DOHH2 (cell line): ENCODE measurements at regions not wholly inside any gene's neighbourhood (a gene's known extent, or its start where the extent isn't known, plus 50 kb on each side); places are given as distances from the start of the nearest gene placed in this dataset.

Experiments used
- H3F3A ChIP-seq: fragments of 200-600 bp; sonication (generic), shearing (Covaris generic); 2 replicates; pipeline ENCODE4 v1.6.0; 2016; ENCODE audit warnings: antibody characterized with exemption, mild to moderate bottlenecking; ENCODE audit not compliant: control insufficient read depth, insufficient read depth
- H3K27ac ChIP-seq: fragments of 200-600 bp; sonication (generic); 2 replicates; pipeline ENCODE4 v1.5.1; 2014; ENCODE audit warnings: low read depth, mild to moderate bottlenecking, low read length, moderate library complexity
- H3K27me3 ChIP-seq: fragments of 200-600 bp; sonication (generic); 2 replicates; pipeline ENCODE4 v1.6.1; 2014; ENCODE audit warnings: mild to moderate bottlenecking, low read length, mixed read lengths; ENCODE audit not compliant: control insufficient read depth
- H3K36me3 ChIP-seq: fragments of 200-600 bp; sonication (generic); 2 replicates; pipeline ENCODE4 v1.6.1; 2014; ENCODE audit warnings: mild to moderate bottlenecking, low read length, moderate library complexity, mixed read lengths; ENCODE audit not compliant: control insufficient read depth
- H3K4me1 ChIP-seq: fragments of 200-600 bp; sonication (generic); 2 replicates; pipeline ENCODE4 v1.6.1; 2014; ENCODE audit warnings: mild to moderate bottlenecking, low read length, mixed read lengths; ENCODE audit not compliant: control insufficient read depth
- H3K4me2 ChIP-seq: fragments of 200-600 bp; sonication (generic); 2 replicates; pipeline ENCODE4 v1.6.0; 2014; ENCODE audit warnings: mild to moderate bottlenecking, low read length, moderate library complexity
- H3K4me3 ChIP-seq: fragments of 200-600 bp; sonication (generic); 2 replicates; pipeline ENCODE4 v1.5.1; 2014; ENCODE audit warnings: mild to moderate bottlenecking, low read length, mixed read lengths
- H3K79me2 ChIP-seq: fragments of 200-600 bp; sonication (generic); 2 replicates; pipeline ENCODE4 v1.6.1; 2014; ENCODE audit warnings: mild to moderate bottlenecking, low read length, mixed read lengths; ENCODE audit not compliant: control insufficient read depth
- H3K9me2 ChIP-seq: fragments of 200-600 bp; sonication (generic); replicated peaks from 2 replicates; pipeline ENCODE4 v1.6.1; 2014; ENCODE audit warnings: mild to moderate bottlenecking, low read length, mixed read lengths; ENCODE audit not compliant: control insufficient read depth
- H3K9me3 ChIP-seq: fragments of 200-600 bp; sonication (generic); 2 replicates; pipeline ENCODE4 v1.6.1; 2014; ENCODE audit warnings: antibody characterized with exemption, low read length, mixed read lengths; ENCODE audit not compliant: control insufficient read depth, insufficient read depth
- H4K20me1 ChIP-seq: fragments of 200-600 bp; sonication (generic); 2 replicates; pipeline ENCODE4 v1.6.0; 2014; ENCODE audit warnings: low read depth, mild to moderate bottlenecking, antibody characterized with exemption, low read length, moderate library complexity; ENCODE audit not compliant: control insufficient read depth, insufficient read depth
- EZH2phosphoT487 ChIP-seq: fragments of 200-600 bp; sonication (generic); IDR thresholded peaks from 2 replicates; pipeline ENCODE4 v1.6.1; 2017; ENCODE audit warnings: borderline replicate concordance, mild to moderate bottlenecking, antibody characterized with exemption, low read length, moderate library complexity, mixed read lengths
- TF ChIP-seq, protein P1 (sequence below): fragments of 200-600 bp; sonication (generic); IDR thresholded peaks from one replicate; pipeline ENCODE4 v1.5.1; 2014; ENCODE audit warnings: antibody characterized with exemption, mild to moderate bottlenecking, low read depth, low read length; ENCODE audit not compliant: poor library complexity, severe bottlenecking

DNA sequence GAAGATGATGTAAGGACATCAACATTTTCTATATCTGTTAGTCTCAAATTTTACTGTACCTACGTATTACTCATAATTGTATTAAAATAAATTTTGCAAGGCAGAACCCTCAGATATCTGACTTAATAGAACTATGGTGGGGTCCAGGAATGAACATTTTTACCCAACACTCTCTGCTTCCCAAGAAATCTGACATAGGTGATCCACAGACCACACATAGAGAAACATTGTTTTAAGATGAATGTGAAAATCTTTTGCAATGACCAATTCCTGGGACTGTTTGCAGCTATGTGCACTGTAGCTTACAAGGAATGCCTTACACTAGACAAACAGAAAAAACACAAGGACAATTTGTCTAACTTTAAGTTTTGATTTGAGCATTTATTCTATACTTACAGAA is 645.6 kb upstream of the ADGRL2 start:
- no peak overlapping the region for H3K4me3 ChIP-seq
- H3K9me2 ChIP-seq: no peaks in the 10 kb centered on the region
- H3K9me3 ChIP-seq: no peaks in the 10 kb centered on the region
- no peaks in the 10 kb centered on the region for H3F3A ChIP-seq
- H4K20me1 ChIP-seq: no peaks in the 10 kb centered on the region
- H3K4me1 ChIP-seq: no peaks in the 10 kb centered on the region
- no peaks in the 10 kb centered on the region for H3K36me3 ChIP-seq
- no peaks in the 10 kb centered on the region for H3K27me3 ChIP-seq
- H3K4me2 ChIP-seq: no peak overlapping the region
- no peaks in the 10 kb centered on the region for H3K79me2 ChIP-seq
- no peak for TF ChIP-seq EZH2phosphoT487
- TF ChIP-seq, protein P1, sequence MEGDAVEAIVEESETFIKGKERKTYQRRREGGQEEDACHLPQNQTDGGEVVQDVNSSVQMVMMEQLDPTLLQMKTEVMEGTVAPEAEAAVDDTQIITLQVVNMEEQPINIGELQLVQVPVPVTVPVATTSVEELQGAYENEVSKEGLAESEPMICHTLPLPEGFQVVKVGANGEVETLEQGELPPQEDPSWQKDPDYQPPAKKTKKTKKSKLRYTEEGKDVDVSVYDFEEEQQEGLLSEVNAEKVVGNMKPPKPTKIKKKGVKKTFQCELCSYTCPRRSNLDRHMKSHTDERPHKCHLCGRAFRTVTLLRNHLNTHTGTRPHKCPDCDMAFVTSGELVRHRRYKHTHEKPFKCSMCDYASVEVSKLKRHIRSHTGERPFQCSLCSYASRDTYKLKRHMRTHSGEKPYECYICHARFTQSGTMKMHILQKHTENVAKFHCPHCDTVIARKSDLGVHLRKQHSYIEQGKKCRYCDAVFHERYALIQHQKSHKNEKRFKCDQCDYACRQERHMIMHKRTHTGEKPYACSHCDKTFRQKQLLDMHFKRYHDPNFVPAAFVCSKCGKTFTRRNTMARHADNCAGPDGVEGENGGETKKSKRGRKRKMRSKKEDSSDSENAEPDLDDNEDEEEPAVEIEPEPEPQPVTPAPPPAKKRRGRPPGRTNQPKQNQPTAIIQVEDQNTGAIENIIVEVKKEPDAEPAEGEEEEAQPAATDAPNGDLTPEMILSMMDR: no peak
- H3K27ac ChIP-seq: no peak overlapping the region

DNA sequence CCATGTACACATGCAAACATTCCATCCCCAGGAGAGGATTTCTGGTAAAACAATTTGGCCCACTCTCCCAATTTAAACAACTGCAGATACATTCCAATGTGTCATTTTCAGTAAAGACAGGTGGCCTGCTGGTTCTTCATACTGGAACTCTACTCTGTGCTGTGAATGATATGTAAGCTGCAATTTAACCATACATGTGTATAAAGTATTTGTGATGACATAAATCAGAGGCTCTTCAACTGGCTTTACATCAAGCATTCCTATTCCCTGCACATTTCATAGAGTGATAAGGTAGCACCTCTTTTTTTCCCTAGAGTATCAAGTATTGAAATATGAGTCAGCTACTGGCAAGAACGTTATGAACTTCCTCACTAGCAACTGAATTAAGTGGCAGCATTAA is 649.5 kb upstream of the ADGRL2 start:
- TF ChIP-seq, protein P1: no peak
- TF ChIP-seq EZH2phosphoT487: no peak
- H3K9me3 ChIP-seq: no peaks in the 10 kb centered on the region
- H3K36me3 ChIP-seq: no peaks in the 10 kb centered on the region
- H3F3A ChIP-seq: no peaks in the 10 kb centered on the region
- no peaks in the 10 kb centered on the region for H4K20me1 ChIP-seq
- no peaks in the 10 kb centered on the region for H3K9me2 ChIP-seq
- no peak overlapping the region for H3K4me2 ChIP-seq
- no peak overlapping the region for H3K4me3 ChIP-seq
- no peaks in the 10 kb centered on the region for H3K79me2 ChIP-seq
- no peaks in the 10 kb centered on the region for H3K4me1 ChIP-seq
- no peaks in the 10 kb centered on the region for H3K27me3 ChIP-seq
- no peak overlapping the region for H3K27ac ChIP-seq

DNA sequence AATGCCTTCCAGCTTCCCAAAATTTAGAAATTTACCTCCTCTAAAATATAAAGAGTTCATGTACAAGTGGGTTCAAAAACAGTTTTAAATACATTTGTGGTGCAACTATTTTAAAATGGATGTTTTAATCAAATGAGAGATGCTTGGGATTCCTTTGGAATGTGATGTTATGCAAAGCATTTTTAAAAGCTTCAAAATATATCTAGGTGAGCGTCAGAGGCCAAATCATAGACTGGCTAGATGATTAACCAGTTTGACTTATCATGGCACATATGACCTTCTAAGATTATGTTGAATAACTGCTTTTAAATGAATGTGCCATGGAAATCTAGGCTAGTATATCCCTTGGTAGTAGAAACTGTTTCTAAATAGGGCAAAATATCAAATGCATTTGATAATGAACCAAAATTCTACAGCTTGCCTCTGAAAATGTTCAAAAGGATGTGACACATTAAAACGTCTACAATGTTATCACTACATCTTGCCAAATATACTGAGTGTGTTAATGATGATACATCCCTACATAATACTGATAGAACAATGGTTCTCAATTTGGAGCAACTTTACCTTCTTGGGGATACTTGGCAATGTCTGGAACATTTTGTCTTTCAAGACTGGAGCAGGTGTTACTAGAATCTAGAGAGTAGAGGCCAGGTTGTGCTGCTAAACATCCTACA is 650.9 kb upstream of the ADGRL2 start:
- no peaks in the 10 kb centered on the region for H3K79me2 ChIP-seq
- no peaks in the 10 kb centered on the region for H3F3A ChIP-seq
- no peak overlapping the region for H3K4me3 ChIP-seq
- H3K9me3 ChIP-seq: no peaks in the 10 kb centered on the region
- no peaks in the 10 kb centered on the region for H3K36me3 ChIP-seq
- H3K4me1 ChIP-seq: no peaks in the 10 kb centered on the region
- no peaks in the 10 kb centered on the region for H3K9me2 ChIP-seq
- TF ChIP-seq, protein P1: no peak
- no peak for TF ChIP-seq EZH2phosphoT487
- no peaks in the 10 kb centered on the region for H3K27me3 ChIP-seq
- no peak overlapping the region for H3K4me2 ChIP-seq
- H4K20me1 ChIP-seq: no peaks in the 10 kb centered on the region
- no peak overlapping the region for H3K27ac ChIP-seq
